Small intestine (tissue), 7 donors: ENCODE measurements at regions not wholly inside any gene's neighbourhood (a gene's known extent, or its start where the extent isn't known, plus 50 kb on each side); places are given as distances from the start of the nearest gene placed in this dataset.

Experiments
- DNase-seq, 2 donors: peaks; one replicate each; pipeline versions ENCODE4 v3.0.0 to v3.0.0-alpha.2; 2013
- FAIRE-seq: peaks from 2 replicates; lab custom pipeline; 2012; peaks lifted over from hg19 to GRCh38; lab: Jason Lieb, UNC
- H3K27ac ChIP-seq, 3 donors: one replicate each; pipeline ENCODE4 v1.5.1; 2013; ENCODE audit warnings: low read length in 2 of 3, mild to moderate bottlenecking in 2 of 3, control low read depth in 1 of 3, inconsistent platforms in 1 of 3, low read depth in 1 of 3, moderate library complexity in 1 of 3
- H3K27me3 ChIP-seq, 3 donors: one replicate each; pipeline ENCODE4 v1.6.1; 2013; ENCODE audit warnings: low read length in 3 of 3, inconsistent platforms in 1 of 3; ENCODE audit not compliant: control insufficient read depth in 3 of 3, insufficient read depth in 3 of 3
- H3K36me3 ChIP-seq, 3 donors: one replicate each; pipeline ENCODE4 v1.6.1; 2013; ENCODE audit warnings: low read length in 3 of 3, inconsistent platforms in 1 of 3, low read depth in 1 of 3, mild to moderate bottlenecking in 1 of 3, moderate library complexity in 1 of 3; ENCODE audit not compliant: control insufficient read depth in 3 of 3, insufficient read depth in 2 of 3
- H3K4me1 ChIP-seq, 3 donors: one replicate each; pipeline ENCODE4 v1.6.1; 2013; ENCODE audit warnings: low read length in 2 of 3, inconsistent platforms in 1 of 3, low read depth in 1 of 3, mild to moderate bottlenecking in 1 of 3, moderate library complexity in 1 of 3; ENCODE audit not compliant: control insufficient read depth in 3 of 3, insufficient read depth in 2 of 3
- H3K4me3 ChIP-seq, 3 donors: one replicate each; pipeline ENCODE4 v1.5.1; 2013; ENCODE audit warnings: low read length in 3 of 3, control low read depth in 1 of 3, inconsistent platforms in 1 of 3, low read depth in 1 of 3, mild to moderate bottlenecking in 1 of 3, moderate library complexity in 1 of 3
- H3K9me3 ChIP-seq, 2 donors: one replicate each; pipeline ENCODE4 v1.6.1; 2013; ENCODE audit warnings: low read depth in 1 of 2, low read length in 1 of 2; ENCODE audit not compliant: control insufficient read depth in 2 of 2, insufficient read depth in 1 of 2
- WGBS, 3 donors: extraction: QIAGEN DNeasy Blood & Tissue Kit; methylation state at CpG; one replicate each; pipeline ENCODE4 v1.1.7; 2013; 5-methylcytosine and 5-hydroxymethylcytosine counted together
- donor health status: healthy with polysubstance abuse.
- donor health status: control.
- donor health status: control.
- donor health status: Bipolar disorder and iron deficiency.
- donor health status: healthy.

DNA sequence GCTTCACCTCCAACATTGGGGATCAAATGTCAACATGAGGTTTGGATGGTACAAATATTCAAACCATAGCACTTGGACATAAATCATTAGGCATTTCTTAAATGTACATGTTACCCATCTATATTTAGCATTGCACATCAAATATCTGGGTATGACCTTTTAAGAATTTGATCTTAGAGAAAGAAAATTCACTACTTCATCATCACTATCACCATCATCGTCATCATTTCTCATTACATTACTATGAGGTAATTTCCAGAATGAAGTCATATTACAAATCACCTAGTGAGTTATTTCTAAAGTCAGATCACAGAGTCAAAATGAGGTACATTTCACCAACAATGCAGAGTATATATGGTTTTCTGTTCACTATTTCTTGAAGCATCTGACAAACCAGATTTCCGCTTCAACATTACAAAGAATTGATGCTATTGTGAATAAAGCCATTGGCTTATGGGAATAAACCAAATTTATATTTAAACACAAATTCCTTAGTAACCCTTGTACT lies 356.4 kb upstream of the GYPC start:
- DNase-seq (no peak), FAIRE-seq (no peak)
- Histone ChIP-seq H3K27me3 (no peaks in the 10 kb centered on the region), H3K4me1 (no peaks in the 10 kb centered on the region), H3K27ac (no peak overlapping the region), H3K9me3 (no peaks in the 10 kb centered on the region), H3K36me3 (no peaks in the 10 kb centered on the region), H3K4me3 (no peak overlapping the region)
- WGBS, 3 donors, result 83 to 91% (median 87%) methylated on average over 2 of the region's 2 CpGs

DNA sequence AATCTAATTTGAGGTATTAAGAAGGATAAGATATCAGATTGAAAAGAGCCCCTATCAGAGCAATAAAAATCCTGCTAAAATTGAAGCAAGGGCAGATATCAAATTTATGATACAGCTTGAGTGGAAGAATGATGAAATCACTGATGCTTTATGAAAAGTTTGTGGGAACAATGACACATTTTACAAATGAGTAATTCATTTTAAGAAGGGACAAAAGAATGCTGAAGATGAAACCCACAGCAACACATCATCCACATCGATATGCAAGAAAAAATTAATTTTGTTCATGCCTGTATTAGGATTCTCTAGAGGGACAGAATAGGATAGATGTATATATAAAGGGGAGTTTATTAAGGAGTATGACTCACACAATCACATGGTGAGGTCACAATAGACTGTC lies 355.6 kb upstream of the GYPC start:
- WGBS, 3 donors, result 71 to 93% (median 76%) methylated on average over 1 of the region's 1 CpG
- no peaks in the 10 kb centered on the region for H3K27me3 ChIP-seq
- no peak for FAIRE-seq
- no peak overlapping the region for H3K4me3 ChIP-seq
- H3K9me3 ChIP-seq, result no peaks in the 10 kb centered on the region
- no peak overlapping the region for H3K27ac ChIP-seq
- no peak for DNase-seq
- H3K4me1 ChIP-seq, result no peaks in the 10 kb centered on the region
- no peaks in the 10 kb centered on the region for H3K36me3 ChIP-seq

DNA sequence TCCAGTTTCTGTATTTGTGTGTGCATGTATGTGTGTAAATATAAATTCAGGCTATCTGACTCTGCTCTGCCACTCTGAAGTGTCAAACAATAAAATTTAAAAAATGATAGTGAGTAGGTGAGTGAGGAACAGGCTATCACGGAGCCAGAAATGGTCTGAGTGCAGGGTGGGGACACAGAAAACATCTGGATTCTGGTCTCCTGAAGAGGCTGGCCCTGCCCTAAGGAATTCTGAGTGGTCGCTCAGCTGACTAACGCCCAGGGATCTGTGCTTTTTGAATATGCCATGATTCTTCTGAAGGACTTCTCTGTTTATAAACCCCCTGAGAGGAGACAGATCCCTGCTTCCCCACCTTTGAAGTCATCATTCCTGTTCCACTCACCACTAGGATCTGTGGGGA lies 353.9 kb upstream of the GYPC start:
- H3K9me3 ChIP-seq, result no peaks in the 10 kb centered on the region
- 44 to 90% (median 63%) methylated on average over 3 of the region's 3 CpGs for WGBS, 3 donors
- H3K4me1 ChIP-seq, result no peaks in the 10 kb centered on the region
- H3K27ac ChIP-seq, result no peak overlapping the region
- no peaks in the 10 kb centered on the region for H3K36me3 ChIP-seq
- H3K4me3 ChIP-seq, result no peak overlapping the region
- FAIRE-seq (no peak), DNase-seq (no peak)
- no peaks in the 10 kb centered on the region for H3K27me3 ChIP-seq

DNA sequence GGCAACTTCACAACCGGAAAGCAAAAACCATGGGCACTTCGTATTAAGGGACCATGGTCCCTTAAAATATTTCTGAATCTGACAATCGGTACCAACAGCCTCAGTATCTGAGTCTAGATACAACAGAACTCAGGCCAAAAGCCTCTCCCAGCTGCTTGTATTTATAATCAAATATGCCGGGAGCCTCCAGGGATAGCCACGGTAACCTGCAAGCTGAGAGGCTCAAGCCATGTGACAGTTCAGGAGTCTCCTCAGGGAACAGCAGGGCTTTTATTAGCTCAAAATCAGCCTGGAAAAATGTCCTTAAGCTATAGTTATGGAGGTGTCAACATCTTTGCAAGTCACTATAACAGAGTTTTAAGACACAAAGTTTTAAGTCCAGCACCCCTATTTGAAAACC lies 352.8 kb upstream of the GYPC start:
- Histone ChIP-seq H3K27me3 (no peaks in the 10 kb centered on the region), H3K36me3 (no peaks in the 10 kb centered on the region), H3K4me1 (no peaks in the 10 kb centered on the region), H3K4me3 (no peak overlapping the region), H3K9me3 (no peaks in the 10 kb centered on the region), H3K27ac (no peak overlapping the region)
- 47 to 63% (median 62%) methylated on average over 5 of the region's 5 CpGs for WGBS, 3 donors
- FAIRE-seq, result no peak
- no peak for DNase-seq

DNA sequence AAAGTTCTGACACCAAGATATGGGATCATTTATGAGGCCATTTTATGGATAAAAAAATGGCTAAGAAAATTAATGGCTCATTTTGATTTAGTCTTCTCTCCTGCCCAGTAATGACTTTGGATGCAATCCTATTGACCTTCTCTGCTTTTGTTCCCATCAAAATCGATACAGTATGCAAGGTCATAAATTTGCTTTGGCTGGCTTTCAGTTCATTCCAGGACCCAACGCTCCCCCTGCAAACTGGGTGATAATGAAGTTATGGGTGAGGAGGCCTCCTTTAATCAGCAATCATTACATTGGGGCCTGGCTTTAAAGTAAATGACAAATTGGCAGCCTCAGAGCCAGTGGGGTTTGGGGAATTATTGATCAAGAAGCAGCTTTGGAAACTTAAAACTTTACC lies 351.8 kb upstream of the GYPC start:
- peak in 1 of 2 donors; percentile 2 for DNase-seq
- FAIRE-seq, result no peak

DNA sequence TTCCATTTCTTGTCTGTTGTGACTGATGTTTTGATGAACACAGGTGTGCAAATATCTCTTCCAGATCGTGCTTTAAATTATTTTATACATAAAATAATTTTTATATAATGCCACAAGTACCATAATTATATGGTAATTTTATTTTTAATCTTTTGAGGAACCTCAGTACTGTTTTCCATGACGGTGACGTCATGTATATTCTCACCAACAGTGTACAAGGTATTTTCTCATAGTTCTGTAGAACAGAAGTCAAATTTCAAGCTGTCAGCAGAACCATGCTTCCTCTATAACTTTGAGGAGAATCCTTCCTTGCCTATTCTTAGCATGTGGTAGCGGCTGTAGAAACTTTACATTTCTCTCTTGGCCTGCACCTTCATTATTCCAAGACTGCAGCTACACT lies 349.4 kb upstream of the GYPC start:
- Histone ChIP-seq H3K9me3 (no peaks in the 10 kb centered on the region), H3K27ac (no peak overlapping the region), H3K36me3 (no peaks in the 10 kb centered on the region), H3K4me3 (no peak overlapping the region), H3K4me1 (no peaks in the 10 kb centered on the region), H3K27me3 (no peaks in the 10 kb centered on the region)
- DNase-seq (no peak), FAIRE-seq (no peak)
- 83 to 91% (median 88%) methylated on average over 4 of the region's 4 CpGs for WGBS, 3 donors

More for the DNA sequence above, 351.8 kb upstream of the GYPC start:
- no peaks in the 10 kb centered on the region for H3K27me3 ChIP-seq
- 2 to 53% (median 25%) methylated on average over 2 of the region's 2 CpGs for WGBS, 3 donors
- no peaks in the 10 kb centered on the region for H3K36me3 ChIP-seq
- H3K9me3 ChIP-seq, result no peaks in the 10 kb centered on the region
- no peak overlapping the region for H3K4me3 ChIP-seq
- H3K4me1 ChIP-seq, result no peaks in the 10 kb centered on the region
- H3K27ac ChIP-seq, result no peak overlapping the region

DNA sequence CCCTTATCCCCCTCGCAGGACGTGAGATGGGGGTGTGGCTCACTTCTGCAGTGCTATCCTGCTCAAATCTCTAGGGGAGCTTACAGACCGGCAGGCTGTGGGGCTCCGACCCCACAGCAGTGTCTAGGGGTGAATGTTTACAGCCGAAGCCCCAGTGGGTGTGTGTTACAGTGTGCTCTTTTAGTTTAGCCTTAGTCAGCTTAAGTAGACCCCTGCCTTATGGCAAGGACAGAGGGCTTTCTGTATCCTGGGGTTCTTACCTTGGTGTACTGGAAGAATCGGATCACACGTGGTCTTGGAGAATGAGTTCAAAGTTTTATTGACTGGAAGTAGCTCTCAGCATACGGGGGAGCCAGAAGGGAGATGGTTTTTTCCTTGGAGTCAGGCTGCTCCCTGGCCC lies 348.2 kb upstream of the GYPC start:
- Histone ChIP-seq H3K27ac (no peak overlapping the region), H3K4me1 (no peaks in the 10 kb centered on the region), H3K4me3 (no peak overlapping the region), H3K36me3 (no peaks in the 10 kb centered on the region), H3K27me3 (no peaks in the 10 kb centered on the region), H3K9me3 (no peaks in the 10 kb centered on the region)
- WGBS, 3 donors, result 67 to 78% (median 73%) methylated on average over 8 of the region's 8 CpGs
- DNase-seq, result peak in 1 of 2 donors; percentile 9
- no peak for FAIRE-seq

DNA sequence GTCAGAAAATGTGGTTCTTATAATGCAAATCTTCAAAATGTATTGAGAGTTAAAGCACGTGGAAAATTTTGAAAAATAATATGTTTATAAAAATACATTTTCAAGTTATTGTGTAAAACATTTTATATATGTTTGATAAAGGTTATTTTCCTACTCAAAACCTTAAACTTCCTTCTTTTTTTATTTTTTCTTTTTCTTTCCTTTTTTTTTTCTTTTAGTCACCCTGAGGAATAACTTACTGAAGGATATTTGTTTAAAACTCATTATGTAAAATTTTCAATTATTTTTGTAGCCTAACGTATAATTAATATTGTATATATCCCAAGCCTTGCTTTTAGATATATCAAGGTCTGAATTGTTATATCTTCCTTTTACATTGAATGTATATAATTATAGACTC lies 346.8 kb upstream of the GYPC start:
- WGBS, 3 donors, result 92 to 94% (median 93%) methylated on average over 2 of the region's 2 CpGs
- Histone ChIP-seq H3K9me3 (no peaks in the 10 kb centered on the region), H3K36me3 (no peaks in the 10 kb centered on the region), H3K4me1 (no peaks in the 10 kb centered on the region), H3K4me3 (no peak overlapping the region), H3K27me3 (no peaks in the 10 kb centered on the region), H3K27ac (no peak overlapping the region)
- DNase-seq (no peak), FAIRE-seq (peak; percentile 94)

DNA sequence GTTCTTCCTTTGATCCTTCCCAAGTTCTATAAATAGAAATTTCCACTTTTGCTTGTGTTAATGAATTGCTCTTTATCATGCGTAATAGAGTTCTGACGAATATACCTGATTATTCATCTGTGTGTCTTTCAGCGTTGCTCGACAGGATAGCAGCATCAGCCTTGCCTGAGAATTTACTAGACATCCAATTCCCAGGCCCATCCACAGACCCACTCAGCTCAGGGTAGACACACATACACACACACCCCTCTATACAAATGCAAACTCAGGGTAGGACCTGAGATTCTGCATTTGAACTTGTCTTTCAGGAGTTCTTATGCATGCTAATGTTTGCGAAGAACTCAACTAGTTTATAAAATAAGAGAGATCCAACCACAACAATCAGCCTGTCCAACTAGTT lies 343.4 kb upstream of the GYPC start:
- Histone ChIP-seq H3K27me3 (no peaks in the 10 kb centered on the region), H3K9me3 (no peaks in the 10 kb centered on the region), H3K27ac (no peak overlapping the region), H3K36me3 (no peaks in the 10 kb centered on the region), H3K4me1 (no peaks in the 10 kb centered on the region), H3K4me3 (no peak overlapping the region)
- FAIRE-seq (no peak), DNase-seq (no peak)
- WGBS, 3 donors, result 79 to 89% (median 87%) methylated on average over 5 of the region's 5 CpGs
